ENCODE measurements at regions not wholly inside any gene's neighbourhood (a gene's known extent, or its start where the extent isn't known, plus 50 kb on each side); places are given as distances from the start of the nearest gene placed in this dataset.
"Not testable (repeated sequence)": the region's sequence is repeated elsewhere in the genome, so short reads cannot be mapped to it uniquely, and the experiment has no call there.

- not testable (repeated sequence) for TF ChIP-seq CTCF (conservative IDR thresholded peaks at IDR 0.05; ENCODE audit: low read depth, low read length); EZH2 (IDR thresholded peaks at IDR 0.05; ENCODE audit: borderline replicate concordance, low read depth, low read length, poor library complexity, severe bottlenecking)
Measured at GRCh38 chr10:131557956-131558355, 246.4 kb upstream of the TCERG1L start.
